IMR-90 (cell line): ENCODE measurements at regions not wholly inside any gene's neighbourhood (a gene's known extent, or its start where the extent isn't known, plus 50 kb on each side); places are given as distances from the start of the nearest gene placed in this dataset.

Experiments
- ATAC-seq: fragments of 200-7000 bp; cut with Tn5 transposase; 2 replicates; pipeline ENCODE4 v1.9.1; 2020; ENCODE audit warnings: low read depth, mild to moderate bottlenecking, moderate library complexity
- BruUV-seq: library from RNA; stranded (reverse); fragments of 400-500 nt; replicated peaks from 2 replicates; lab custom pipeline; 2021; lab: Mats Ljungman, UMichigan
- CTCF ChIA-PET: fragments of 300-600 bp; formaldehyde crosslinking; extraction: SDS; loops from one replicate; lab custom pipeline; 2021; ENCODE audit warnings: antibody characterized with exemption; lab: Yijun Ruan, JAX
- POLR2A ChIA-PET: fragments of 300-600 bp; sonication (Branson Sonifier 250); formaldehyde crosslinking; loops from one replicate; lab custom pipeline; 2022; ENCODE audit warnings: antibody characterized with exemption; ENCODE audit not compliant: unreplicated experiment; lab: Charles Lee
- DNase-seq: peaks from one replicate; pipeline ENCODE4 v3.0.0; 2013
- H2AFZ ChIP-seq: replicated peaks from 2 replicates; pipeline ENCODE3; 2013; ENCODE audit warnings: low read length, mild to moderate bottlenecking; ENCODE audit not compliant: poor library complexity
- H2AK5ac ChIP-seq: 2 replicates; pipeline ENCODE4 v1.6.1; 2013; ENCODE audit warnings: low read depth, low read length, inconsistent platforms
- H2AK9ac ChIP-seq: replicated peaks from 2 replicates; pipeline ENCODE3; 2013; ENCODE audit warnings: mild to moderate bottlenecking, low read depth, low read length, moderate library complexity; ENCODE audit not compliant: poor library complexity
- H2BK120ac ChIP-seq: 2 replicates; pipeline ENCODE4 v1.6.1; 2013; ENCODE audit warnings: low read depth, low read length, inconsistent platforms
- H2BK15ac ChIP-seq: 3 replicates; pipeline ENCODE4 v1.6.1; 2013; ENCODE audit warnings: low read depth, low read length, inconsistent platforms
- H2BK20ac ChIP-seq: 2 replicates; pipeline ENCODE4 v1.6.1; 2013; ENCODE audit warnings: low read depth, mild to moderate bottlenecking, inconsistent platforms, low read length, moderate library complexity
- H2BK5ac ChIP-seq: 2 replicates; pipeline ENCODE4 v1.6.1; 2013; ENCODE audit warnings: mild to moderate bottlenecking, low read depth, low read length, inconsistent platforms; ENCODE audit not compliant: poor library complexity, severe bottlenecking
- H3K14ac ChIP-seq: replicated peaks from 2 replicates; pipeline ENCODE4 v1.6.1; 2013; ENCODE audit warnings: low read depth, low read length, inconsistent platforms
- H3K18ac ChIP-seq: 2 replicates; pipeline ENCODE4 v1.6.1; 2013; ENCODE audit warnings: low read depth, low read length, control low read depth
- H3K23ac ChIP-seq: 2 replicates; pipeline ENCODE4 v1.6.1; 2013; ENCODE audit warnings: low read depth, low read length, inconsistent platforms
- H3K27ac ChIP-seq: 2 replicates; pipeline ENCODE4 v1.5.1; 2013; ENCODE audit warnings: mild to moderate bottlenecking, control low read depth, low read length; ENCODE audit not compliant: insufficient read depth
- H3K27me3 ChIP-seq: 2 replicates; pipeline ENCODE4 v1.6.1; 2013; ENCODE audit warnings: low read length; ENCODE audit not compliant: control insufficient read depth, insufficient read depth
- H3K36me3 ChIP-seq: 2 replicates; pipeline ENCODE4 v1.6.1; 2013; ENCODE audit warnings: low read length, mixed read lengths; ENCODE audit not compliant: control insufficient read depth, insufficient read depth
- H3K4ac ChIP-seq: 2 replicates; pipeline ENCODE4 v1.6.1; 2013; ENCODE audit warnings: low read depth, low read length, inconsistent platforms
- H3K4me1 ChIP-seq: 2 replicates; pipeline ENCODE4 v1.6.1; 2013; ENCODE audit warnings: low read length, mixed read lengths; ENCODE audit not compliant: control insufficient read depth, insufficient read depth
- H3K4me2 ChIP-seq: 2 replicates; pipeline ENCODE4 v1.6.1; 2013; ENCODE audit warnings: low read depth, mild to moderate bottlenecking, control low read depth, low read length, moderate library complexity
- H3K4me3 ChIP-seq: 2 replicates; pipeline ENCODE4 v1.5.1; 2013; ENCODE audit warnings: low read depth, mild to moderate bottlenecking, control low read depth, low read length, moderate library complexity; ENCODE audit not compliant: insufficient read depth
- H3K56ac ChIP-seq: 2 replicates; pipeline ENCODE4 v1.6.1; 2013; ENCODE audit warnings: low read length, inconsistent platforms; ENCODE audit not compliant: insufficient read depth; ENCODE audit errors: extremely low read depth
- H3K79me1 ChIP-seq, 2 experiments: 2 replicates each; pipeline ENCODE4 v1.6.1; 2013; ENCODE audit warnings: low read length in 2 of 2, inconsistent platforms in 1 of 2, low read depth in 1 of 2
- H3K9ac ChIP-seq: 2 replicates; pipeline ENCODE4 v1.6.1; 2013; ENCODE audit warnings: low read depth, low read length, control low read depth
- H3K9me1 ChIP-seq: 2 replicates; pipeline ENCODE4 v1.6.1; 2013; ENCODE audit warnings: low read length, inconsistent platforms; ENCODE audit not compliant: insufficient read depth
- H3K9me3 ChIP-seq: 2 replicates; pipeline ENCODE4 v1.6.1; 2013; ENCODE audit warnings: low read length; ENCODE audit not compliant: control insufficient read depth, insufficient read depth
- H4K20me1 ChIP-seq: 2 replicates; pipeline ENCODE4 v1.6.1; 2013; ENCODE audit warnings: low read length, inconsistent platforms; ENCODE audit not compliant: insufficient read depth
- H4K5ac ChIP-seq: 2 replicates; pipeline ENCODE4 v1.6.1; 2013; ENCODE audit warnings: mild to moderate bottlenecking, low read depth, low read length, control low read depth
- H4K8ac ChIP-seq, 2 experiments: 2 replicates each; pipeline ENCODE4 v1.6.1; 2013; ENCODE audit warnings: low read depth in 2 of 2, low read length in 2 of 2, control low read depth in 1 of 2, inconsistent platforms in 1 of 2
- H4K91ac ChIP-seq: 2 replicates; pipeline ENCODE4 v1.6.1; 2013; ENCODE audit warnings: low read depth, low read length, inconsistent platforms; ENCODE audit not compliant: insufficient read depth
- BHLHE40 ChIP-seq: fragments of 150-350 bp; IDR thresholded peaks from 2 replicates; pipeline ENCODE4 v1.6.1; 2016; ENCODE audit warnings: mild to moderate bottlenecking, low read depth, low read length
- CEBPB ChIP-seq: IDR thresholded peaks from 2 replicates; pipeline ENCODE4 v1.6.1; 2012; ENCODE audit warnings: low read depth, low read length, improper control_type of control experiment
- CHD1 ChIP-seq: IDR thresholded peaks from 2 replicates; pipeline ENCODE4 v1.6.1; 2012; ENCODE audit warnings: low read depth, low read length, improper control_type of control experiment
- CTCF ChIP-seq: conservative IDR thresholded peaks from 2 replicates; pipeline ENCODE4 v1.5.1; 2012; ENCODE audit warnings: mild to moderate bottlenecking, low read depth, low read length, improper control_type of control experiment
- ELK1 ChIP-seq: fragments of 150-350 bp; IDR thresholded peaks from 2 replicates; pipeline ENCODE4 v1.6.1; 2016; ENCODE audit warnings: low read depth, mild to moderate bottlenecking, low read length, moderate library complexity, borderline replicate concordance
- FOS ChIP-seq: fragments of 150-350 bp; IDR thresholded peaks from 2 replicates; pipeline ENCODE4 v1.6.1; 2016; ENCODE audit warnings: low read depth, low read length
- MAFK ChIP-seq: IDR thresholded peaks from 2 replicates; pipeline ENCODE4 v1.6.1; 2012; ENCODE audit warnings: low read depth, low read length, improper control_type of control experiment
- MAZ ChIP-seq: IDR thresholded peaks from 2 replicates; pipeline ENCODE4 v1.6.1; 2012; ENCODE audit warnings: low read depth, mild to moderate bottlenecking, low read length, improper control_type of control experiment, moderate library complexity, borderline replicate concordance
- MXI1 ChIP-seq: IDR thresholded peaks from 2 replicates; pipeline ENCODE4 v1.6.1; 2012; ENCODE audit warnings: low read depth, mild to moderate bottlenecking, low read length, moderate library complexity, borderline replicate concordance
- NFE2L2 ChIP-seq: fragments of 150-350 bp; IDR thresholded peaks from 2 replicates; pipeline ENCODE4 v1.6.1; 2016; ENCODE audit warnings: low read depth, mild to moderate bottlenecking, low read length
- POLR2A ChIP-seq: IDR thresholded peaks from 2 replicates; pipeline ENCODE4 v1.6.1; 2012; ENCODE audit warnings: mild to moderate bottlenecking, low read depth, low read length
- RAD21 ChIP-seq: IDR thresholded peaks from 2 replicates; pipeline ENCODE4 v1.6.1; 2012; ENCODE audit warnings: low read length, improper control_type of control experiment
- RCOR1 ChIP-seq: IDR thresholded peaks from 2 replicates; pipeline ENCODE4 v1.6.1; 2012; ENCODE audit warnings: mild to moderate bottlenecking, low read length, improper control_type of control experiment; ENCODE audit not compliant: insufficient replicate concordance
- RFX5 ChIP-seq: IDR thresholded peaks from 2 replicates; pipeline ENCODE4 v1.8.0; 2012; ENCODE audit warnings: low read depth, mild to moderate bottlenecking, low read length, moderate library complexity
- SMC3 ChIP-seq: fragments of 150-350 bp; IDR thresholded peaks from 2 replicates; pipeline ENCODE4 v1.6.1; 2016; ENCODE audit warnings: low read depth, mild to moderate bottlenecking, antibody characterized with exemption, low read length, moderate library complexity
- USF2 ChIP-seq: fragments of 150-350 bp; IDR thresholded peaks from 2 replicates; pipeline ENCODE4 v1.6.1; 2017; ENCODE audit warnings: mild to moderate bottlenecking, antibody characterized with exemption, low read length, low read depth
- WGBS, 2 experiments: methylation state at CpG; one replicate each; pipeline versions ENCODE4 v1.1.5 to v1.1.7; 2013; ENCODE audit warnings: missing lambda C conversion rate in 2 of 2; ENCODE audit not compliant: insufficient read length in 1 of 2; ENCODE audit errors: extremely low coverage in 2 of 2; 5-methylcytosine and 5-hydroxymethylcytosine counted together
- dilution Hi-C: fragments of 300-500 bp; cut with HindIII; formaldehyde crosslinking; loops from one replicate; pipeline ENCODE4 v1.14.3; 2018; ENCODE audit warnings: low sequenced_read_pairs; ENCODE audit not compliant: unreplicated experiment
- in situ Hi-C: fragments of 300-500 bp; cut with MboI; formaldehyde crosslinking; loops from 3 replicates; pipeline ENCODE4 v1.14.3; 2019; ENCODE audit warnings: low sequenced_read_pairs, inconsistent platforms, mixed read lengths
- intact Hi-C: fragments of 100-400 bp; cut with micrococcal nuclease; formaldehyde crosslinking; loops from 2 replicates; pipeline ENCODE4 v1.10.0; 2022

GRCh38 chr11:105524286-105524685 lies 85.6 kb upstream of the GRIA4 start:
- in situ Hi-C loops, result no loop called here
- ATAC-seq, result no peak
- Histone ChIP-seq H3K56ac (no peak overlapping the region), H3K27ac (no peak overlapping the region), H2BK20ac (no peak overlapping the region), H3K9me3 (no peaks in the 10 kb centered on the region), H2BK15ac (no peak overlapping the region), H3K4me2 (no peak overlapping the region), H4K8ac (no peak overlapping the region), H3K4ac (no peak overlapping the region), H3K79me1 (no peaks in the 10 kb centered on the region), H2AK9ac (no peak overlapping the region), H3K4me1 (no peaks in the 10 kb centered on the region), H3K14ac (no peak overlapping the region), H4K91ac (no peak overlapping the region), H3K9me1 (no peaks in the 10 kb centered on the region), H3K18ac (no peak overlapping the region), H3K23ac (no peak overlapping the region), H3K9ac (no peak overlapping the region), H3K27me3 (no peaks in the 10 kb centered on the region), H2AK5ac (no peak overlapping the region), H3K4me3 (no peak overlapping the region), H4K5ac (no peak overlapping the region), H2AFZ (no peak overlapping the region), H2BK120ac (no peak overlapping the region), H2BK5ac (no peak overlapping the region), H3K36me3 (no peaks in the 10 kb centered on the region), H4K20me1 (no peaks in the 10 kb centered on the region)
- TF ChIP-seq NFE2L2 (no peak), CEBPB (no peak), SMC3 (no peak), CHD1 (no peak), RFX5 (no peak), USF2 (no peak), MAFK (no peak), RAD21 (no peak), FOS (no peak), MXI1 (no peak), RCOR1 (no peak), ELK1 (no peak), BHLHE40 (no peak), MAZ (no peak), CTCF (no peak), POLR2A (no peak)
- BruUV-seq, result no TSS peak
- intact Hi-C loops, result no loop called here
- WGBS, 2 experiments, result 60% methylated on average over 1 of the region's 3 CpGs; no CpG with 5 or more reads in 1 of the 2 experiments
- dilution Hi-C loops, result no loop called here
- POLR2A ChIA-PET, result no interaction called here
- no peak for DNase-seq
- CTCF ChIA-PET, result interaction anchor here (0.7 kb wide), 1 partner anchor 9 kb away, joined by 3 read pairs; no protein-coding TSS in a partner anchor
